ENCODE measurements at regions not wholly inside any gene's neighbourhood (a gene's known extent, or its start where the extent isn't known, plus 50 kb on each side); places are given as distances from the start of the nearest gene placed in this dataset.
"Not testable (repeated sequence)": the region's sequence is repeated elsewhere in the genome, so short reads cannot be mapped to it uniquely, and the experiment has no call there.

- Histone ChIP-seq H3K9me3 (ENCODE audit: insufficient read depth, low read depth) (no peaks in the 10 kb centered on the region), H3K9me2 (ENCODE audit: insufficient read depth) (no peaks in the 10 kb centered on the region), H4K20me1 (ENCODE audit: insufficient read depth) (no peaks in the 10 kb centered on the region), H2AFZ (no peak overlapping the region), H3K36me3 (ENCODE audit: low read depth) (no peaks in the 10 kb centered on the region), H3K4me1 (replicated peaks; ENCODE audit: insufficient read depth) (no peaks in the 10 kb centered on the region), H3K27ac (no peak overlapping the region), H3K79me2 (ENCODE audit: low read depth) (no peaks in the 10 kb centered on the region), H3K4me2 (no peak overlapping the region), H3K27me3 (ENCODE audit: insufficient read depth, low read depth) (no peaks in the 10 kb centered on the region), H3K4me3 (no peak overlapping the region), H3F3A (ENCODE audit: insufficient read depth, low read depth) (no peaks in the 10 kb centered on the region)
- TF ChIP-seq, protein P1, sequence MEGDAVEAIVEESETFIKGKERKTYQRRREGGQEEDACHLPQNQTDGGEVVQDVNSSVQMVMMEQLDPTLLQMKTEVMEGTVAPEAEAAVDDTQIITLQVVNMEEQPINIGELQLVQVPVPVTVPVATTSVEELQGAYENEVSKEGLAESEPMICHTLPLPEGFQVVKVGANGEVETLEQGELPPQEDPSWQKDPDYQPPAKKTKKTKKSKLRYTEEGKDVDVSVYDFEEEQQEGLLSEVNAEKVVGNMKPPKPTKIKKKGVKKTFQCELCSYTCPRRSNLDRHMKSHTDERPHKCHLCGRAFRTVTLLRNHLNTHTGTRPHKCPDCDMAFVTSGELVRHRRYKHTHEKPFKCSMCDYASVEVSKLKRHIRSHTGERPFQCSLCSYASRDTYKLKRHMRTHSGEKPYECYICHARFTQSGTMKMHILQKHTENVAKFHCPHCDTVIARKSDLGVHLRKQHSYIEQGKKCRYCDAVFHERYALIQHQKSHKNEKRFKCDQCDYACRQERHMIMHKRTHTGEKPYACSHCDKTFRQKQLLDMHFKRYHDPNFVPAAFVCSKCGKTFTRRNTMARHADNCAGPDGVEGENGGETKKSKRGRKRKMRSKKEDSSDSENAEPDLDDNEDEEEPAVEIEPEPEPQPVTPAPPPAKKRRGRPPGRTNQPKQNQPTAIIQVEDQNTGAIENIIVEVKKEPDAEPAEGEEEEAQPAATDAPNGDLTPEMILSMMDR (conservative IDR thresholded peaks at IDR 0.05): no peak
- no peak for TF ChIP-seq EZH2 (IDR thresholded peaks at IDR 0.05; ENCODE audit: low read depth)
- no TSS peak for BruUV-seq (replicated peaks)
- POLR2A ChIA-PET (ENCODE audit: unreplicated experiment): no interaction called here
- CTCF ChIA-PET: no interaction called here
- no peak for DNase-seq
- intact Hi-C loops (cut with micrococcal nuclease; ENCODE audit: unreplicated experiment): no loop called here
Measured at GRCh38 chr9:30536494-30536893, 1847.9 kb upstream of the ACO1 start.

- intact Hi-C loops (cut with micrococcal nuclease; ENCODE audit: unreplicated experiment); H4K20me1 ChIP-seq (ENCODE audit: insufficient read depth); H3K9me2 ChIP-seq (ENCODE audit: insufficient read depth); H3K4me2 ChIP-seq; POLR2A ChIA-PET (ENCODE audit: unreplicated experiment); H3K27me3 ChIP-seq (ENCODE audit: insufficient read depth, low read depth); H3K79me2 ChIP-seq (ENCODE audit: low read depth); H3F3A ChIP-seq (ENCODE audit: insufficient read depth, low read depth); BruUV-seq (replicated peaks); H3K9me3 ChIP-seq (ENCODE audit: insufficient read depth, low read depth); H3K36me3 ChIP-seq (ENCODE audit: low read depth); H3K4me3 ChIP-seq; H3K4me1 ChIP-seq (replicated peaks; ENCODE audit: insufficient read depth); H2AFZ ChIP-seq; H3K27ac ChIP-seq; CTCF ChIA-PET: not testable (repeated sequence)
- peak in 1 of 2 experiments; percentile 20 for DNase-seq
Measured at GRCh38 chr9:30539696-30540095, 1844.7 kb upstream of the ACO1 start.

DNA sequence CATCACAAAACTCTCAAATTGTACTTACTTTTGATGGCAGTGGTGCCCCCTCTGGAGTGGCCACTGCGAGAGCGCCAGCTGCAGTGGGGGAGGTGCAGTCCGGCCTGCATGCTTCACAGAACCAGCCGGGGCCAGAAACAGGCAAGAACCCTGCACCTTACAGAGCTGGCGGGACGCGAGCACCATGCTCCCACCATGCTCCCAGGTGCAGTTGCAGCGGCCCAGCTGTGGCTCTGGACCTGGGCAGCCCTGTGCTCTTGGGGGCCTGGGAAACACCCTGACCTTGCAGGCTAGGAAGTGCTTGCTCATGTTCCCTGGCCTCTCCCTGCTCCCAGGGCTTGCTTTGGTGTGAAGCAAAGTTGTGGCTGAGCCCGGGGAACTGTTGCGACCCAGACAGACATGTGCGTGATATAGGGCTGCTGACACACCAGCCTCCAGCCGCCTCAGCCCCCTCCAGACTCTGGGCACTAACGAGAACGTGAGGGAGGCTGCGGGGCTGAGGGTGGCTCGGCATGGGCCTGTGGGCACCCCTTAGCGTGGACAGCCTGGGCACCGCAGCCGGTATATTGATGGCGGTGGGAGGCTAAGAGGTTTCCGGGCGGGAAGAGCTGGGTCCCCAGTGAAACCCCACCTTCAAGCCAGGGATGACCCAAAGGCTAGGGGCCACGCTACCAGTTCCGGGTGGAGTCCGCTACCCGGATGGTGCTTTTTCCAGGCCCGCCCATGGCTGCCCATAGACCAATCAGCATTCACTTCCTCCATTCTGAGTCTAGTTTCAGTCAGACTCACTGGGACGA is 1809.9 kb upstream of the ACO1 start:
- ChIA-PET POLR2A (ENCODE audit: unreplicated experiment) (no interaction called here), CTCF (no interaction called here)
- Histone ChIP-seq H3K9me2 (ENCODE audit: insufficient read depth) (no peaks in the 10 kb centered on the region), H3F3A (ENCODE audit: insufficient read depth, low read depth) (no peaks in the 10 kb centered on the region), H3K4me1 (replicated peaks; ENCODE audit: insufficient read depth) (no peaks in the 10 kb centered on the region), H4K20me1 (ENCODE audit: insufficient read depth) (no peaks in the 10 kb centered on the region), H3K4me2 (no peak overlapping the region), H3K27ac (no peak overlapping the region), H3K4me3 (no peak overlapping the region), H3K9me3 (ENCODE audit: insufficient read depth, low read depth) (no peaks in the 10 kb centered on the region), H3K27me3 (ENCODE audit: insufficient read depth, low read depth) (no peaks in the 10 kb centered on the region), H3K79me2 (ENCODE audit: low read depth) (no peaks in the 10 kb centered on the region), H2AFZ (no peak overlapping the region), H3K36me3 (ENCODE audit: low read depth) (no peaks in the 10 kb centered on the region)
- TF ChIP-seq, protein P1 (conservative IDR thresholded peaks at IDR 0.05): no peak
- TF ChIP-seq EZH2 (IDR thresholded peaks at IDR 0.05; ENCODE audit: low read depth): no peak
- BruUV-seq (replicated peaks): no TSS peak
- intact Hi-C loops (cut with micrococcal nuclease; ENCODE audit: unreplicated experiment): no loop called here
- DNase-seq: no peak

GRCh38 chr9:30575218-30575617 is 1809.2 kb upstream of the ACO1 start:
- intact Hi-C loops (cut with micrococcal nuclease; ENCODE audit: unreplicated experiment): no loop called here

More at GRCh38 chr9:30575218-30575617, 1809.2 kb upstream of the ACO1 start:
- no peaks in the 10 kb centered on the region for H3K9me3 ChIP-seq (ENCODE audit: insufficient read depth, low read depth)
- H3K4me1 ChIP-seq (replicated peaks; ENCODE audit: insufficient read depth): no peaks in the 10 kb centered on the region
- H4K20me1 ChIP-seq (ENCODE audit: insufficient read depth): no peaks in the 10 kb centered on the region
- no peaks in the 10 kb centered on the region for H3K36me3 ChIP-seq (ENCODE audit: low read depth)
- no peak for DNase-seq
- H3K79me2 ChIP-seq (ENCODE audit: low read depth): no peaks in the 10 kb centered on the region
- no peak overlapping the region for H2AFZ ChIP-seq
- no peak for TF ChIP-seq EZH2 (IDR thresholded peaks at IDR 0.05; ENCODE audit: low read depth)
- TF ChIP-seq, protein P1 (conservative IDR thresholded peaks at IDR 0.05): no peak
- no peaks in the 10 kb centered on the region for H3K9me2 ChIP-seq (ENCODE audit: insufficient read depth)
- no peak overlapping the region for H3K4me2 ChIP-seq
- ChIA-PET POLR2A (ENCODE audit: unreplicated experiment) (no interaction called here), CTCF (no interaction called here)
- BruUV-seq (replicated peaks): no TSS peak
- H3K4me3 ChIP-seq: no peak overlapping the region
- no peak overlapping the region for H3K27ac ChIP-seq
- H3F3A ChIP-seq (ENCODE audit: insufficient read depth, low read depth): no peaks in the 10 kb centered on the region
- H3K27me3 ChIP-seq (ENCODE audit: insufficient read depth, low read depth): no peaks in the 10 kb centered on the region

Measured in PC-9 (cell line).